ENCODE measurements at regions not wholly inside any gene's neighbourhood (a gene's known extent, or its start where the extent isn't known, plus 50 kb on each side); places are given as distances from the start of the nearest gene placed in this dataset.
A peak's percentile ranks its signal among the peaks of the same experiment; 100 is the strongest.

DNA sequence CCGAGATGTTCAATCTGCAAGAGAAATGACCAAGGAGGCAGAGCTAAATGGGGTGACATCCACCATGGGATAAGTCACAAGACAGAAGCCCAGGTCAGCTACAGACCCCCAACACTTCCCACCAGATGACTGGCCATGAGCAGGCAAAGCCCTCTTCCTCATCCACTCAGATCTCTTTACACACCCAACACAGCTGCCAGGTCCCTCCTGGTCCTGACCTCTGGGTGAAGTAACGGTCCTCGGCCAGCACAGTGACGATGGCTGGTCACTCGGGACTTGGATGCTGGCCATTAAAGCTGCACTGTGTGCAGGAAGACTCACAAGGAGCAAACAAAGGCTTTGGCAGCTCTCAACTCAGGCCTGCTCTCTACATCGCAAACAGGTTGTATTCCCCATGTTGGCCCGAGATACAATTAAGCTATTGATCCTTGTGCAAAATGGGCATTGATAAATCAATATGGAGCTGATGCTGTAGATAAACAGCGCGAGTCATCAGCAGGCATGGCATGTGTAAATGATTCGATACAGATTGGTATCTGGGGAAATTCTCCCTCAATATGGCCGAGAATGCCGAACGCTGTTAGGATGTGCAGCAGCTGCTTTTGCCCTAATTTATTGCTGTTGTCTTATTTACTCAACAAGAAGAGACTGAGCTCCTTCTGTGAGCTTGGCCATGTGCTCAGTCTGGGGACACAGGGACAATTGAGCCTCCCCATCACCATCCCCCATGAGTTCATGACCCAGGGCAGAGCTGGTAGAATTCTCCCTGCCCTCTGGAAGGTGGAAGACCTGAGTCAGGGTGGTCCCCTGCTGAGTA, 98.7 kb downstream of the C5orf15 start:
- H4K20me1 ChIP-seq (ENCODE audit: insufficient read depth, low read length): no peaks in the 10 kb centered on the region
- no peaks in the 10 kb centered on the region for H3K4me1 ChIP-seq (ENCODE audit: insufficient read depth, low read length, poor library complexity, severe bottlenecking)
- H3K9me3 ChIP-seq (ENCODE audit: low read length): no peaks in the 10 kb centered on the region
- ChIA-PET POLR2A (interaction anchor here (0.5 to 1.6 kb wide), 5 partner anchors 17 to 891 kb away, joined by 3 to 4 read pairs (median 3); no protein-coding TSS in a partner anchor), CTCF (ENCODE audit: unreplicated experiment) (interaction anchor here (0.5 to 1.3 kb wide), 4 partner anchors 16 to 445 kb away, joined by 3 read pairs; no protein-coding TSS in a partner anchor)
- no peak overlapping the region for H2AFZ ChIP-seq (ENCODE audit: low read length)
- H3K79me2 ChIP-seq (ENCODE audit: insufficient read depth, low read depth, low read length): no peaks in the 10 kb centered on the region
- H3K27ac ChIP-seq (ENCODE audit: low read depth, low read length, poor library complexity, severe bottlenecking): no peak overlapping the region
- no peak for DNase-seq (ENCODE audit: low spot score)
- intact Hi-C loops (cut with micrococcal nuclease; ENCODE audit: unreplicated experiment): loop anchor here (1.0 to 5.0 kb wide), 4 partner anchors 97 to 757 kb away; no protein-coding TSS in a partner anchor
- H3K4me3 ChIP-seq (ENCODE audit: low read depth, low read length, poor library complexity, severe bottlenecking): no peak overlapping the region
- no peak overlapping the region for H3K4me2 ChIP-seq (ENCODE audit: low read length)
- BruUV-seq (replicated peaks): no TSS peak
- H3K9me2 ChIP-seq (ENCODE audit: insufficient read depth, low read length): no peaks in the 10 kb centered on the region
- TF ChIP-seq, protein P1, sequence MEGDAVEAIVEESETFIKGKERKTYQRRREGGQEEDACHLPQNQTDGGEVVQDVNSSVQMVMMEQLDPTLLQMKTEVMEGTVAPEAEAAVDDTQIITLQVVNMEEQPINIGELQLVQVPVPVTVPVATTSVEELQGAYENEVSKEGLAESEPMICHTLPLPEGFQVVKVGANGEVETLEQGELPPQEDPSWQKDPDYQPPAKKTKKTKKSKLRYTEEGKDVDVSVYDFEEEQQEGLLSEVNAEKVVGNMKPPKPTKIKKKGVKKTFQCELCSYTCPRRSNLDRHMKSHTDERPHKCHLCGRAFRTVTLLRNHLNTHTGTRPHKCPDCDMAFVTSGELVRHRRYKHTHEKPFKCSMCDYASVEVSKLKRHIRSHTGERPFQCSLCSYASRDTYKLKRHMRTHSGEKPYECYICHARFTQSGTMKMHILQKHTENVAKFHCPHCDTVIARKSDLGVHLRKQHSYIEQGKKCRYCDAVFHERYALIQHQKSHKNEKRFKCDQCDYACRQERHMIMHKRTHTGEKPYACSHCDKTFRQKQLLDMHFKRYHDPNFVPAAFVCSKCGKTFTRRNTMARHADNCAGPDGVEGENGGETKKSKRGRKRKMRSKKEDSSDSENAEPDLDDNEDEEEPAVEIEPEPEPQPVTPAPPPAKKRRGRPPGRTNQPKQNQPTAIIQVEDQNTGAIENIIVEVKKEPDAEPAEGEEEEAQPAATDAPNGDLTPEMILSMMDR (conservative IDR thresholded peaks at IDR 0.05; ENCODE audit: low read length): peak; percentile 44; the same call in 1 of the 2 replicates
- no peak for TF ChIP-seq EZH2phosphoT487 (IDR thresholded peaks at IDR 0.05; ENCODE audit: borderline replicate concordance, low read depth, low read length)
- no peaks in the 10 kb centered on the region for H3K36me3 ChIP-seq (ENCODE audit: insufficient read depth, low read length)

DNA sequence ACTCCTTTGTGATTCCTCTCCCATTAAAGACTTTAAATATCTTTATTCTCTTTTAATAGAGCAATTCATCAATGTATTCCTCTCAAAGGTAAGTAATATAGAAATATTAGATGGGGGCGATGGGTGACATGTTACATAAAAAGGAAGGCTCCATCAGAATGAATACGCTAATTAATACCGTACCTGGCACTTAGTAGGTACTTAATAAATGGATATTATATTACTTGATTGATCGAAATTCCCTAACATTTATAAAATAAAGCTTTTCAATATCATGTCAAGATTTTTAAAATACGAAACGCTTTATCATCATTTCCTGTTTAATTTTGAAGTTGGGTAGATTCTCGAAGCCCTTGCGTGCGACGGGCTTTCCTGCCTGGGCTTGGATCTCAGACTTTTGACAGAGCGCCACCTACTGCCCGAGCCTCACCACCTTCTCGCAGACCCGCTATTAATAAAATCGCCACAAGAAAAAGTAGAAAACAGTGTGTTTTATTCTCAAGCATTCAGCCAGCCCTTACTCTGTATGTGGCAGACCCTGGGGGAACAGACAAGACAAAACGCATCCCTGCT, 99.4 kb downstream of the C5orf15 start:
- ChIA-PET CTCF (ENCODE audit: unreplicated experiment) (interaction anchor here (0.5 to 1.3 kb wide), 3 partner anchors 8 to 38 kb away, joined by 3 read pairs; no protein-coding TSS in a partner anchor), POLR2A (interaction anchor here (0.6 to 1.6 kb wide), 4 partner anchors 70 to 1029 kb away, joined by 3 to 5 read pairs (median 4); no protein-coding TSS in a partner anchor)
- TF ChIP-seq EZH2phosphoT487 (IDR thresholded peaks at IDR 0.05; ENCODE audit: borderline replicate concordance, low read depth, low read length): no peak
- TF ChIP-seq, protein P1 (conservative IDR thresholded peaks at IDR 0.05; ENCODE audit: low read length): peak; percentile 99
- Histone ChIP-seq H3K4me3 (ENCODE audit: low read depth, low read length, poor library complexity, severe bottlenecking) (no peak overlapping the region), H2AFZ (ENCODE audit: low read length) (no peak overlapping the region), H3K36me3 (ENCODE audit: insufficient read depth, low read length) (no peaks in the 10 kb centered on the region), H3K9me2 (ENCODE audit: insufficient read depth, low read length) (no peaks in the 10 kb centered on the region), H3K9me3 (ENCODE audit: low read length) (no peaks in the 10 kb centered on the region), H4K20me1 (ENCODE audit: insufficient read depth, low read length) (no peaks in the 10 kb centered on the region), H3K4me2 (ENCODE audit: low read length) (no peak overlapping the region), H3K4me1 (ENCODE audit: insufficient read depth, low read length, poor library complexity, severe bottlenecking) (no peaks in the 10 kb centered on the region), H3K79me2 (ENCODE audit: insufficient read depth, low read depth, low read length) (no peaks in the 10 kb centered on the region), H3K27ac (ENCODE audit: low read depth, low read length, poor library complexity, severe bottlenecking) (no peak overlapping the region)
- DNase-seq (ENCODE audit: low spot score): peak; percentile 77
- no TSS peak for BruUV-seq (replicated peaks)
- intact Hi-C loops (cut with micrococcal nuclease; ENCODE audit: unreplicated experiment): loop anchor here (1.0 to 5.0 kb wide), 3 partner anchors 97 to 757 kb away; no protein-coding TSS in a partner anchor

All from OCI-LY7 (cell line).